K562 (cell line): ENCODE measurements at regions not wholly inside any gene's neighbourhood (a gene's known extent, or its start where the extent isn't known, plus 50 kb on each side); places are given as distances from the start of the nearest gene placed in this dataset.
A peak's percentile ranks its signal among the peaks of the same experiment; 100 is the strongest.

Source experiments
- ATAC-seq: fragments of 200-7000 bp; cut with Tn5 transposase; 3 replicates; pipeline ENCODE4 v1.9.1; 2020; ENCODE audit warnings: moderate library complexity
- BruUV-seq: library from RNA; stranded (reverse); fragments of 400-500 nt; replicated peaks from 2 replicates; lab custom pipeline; 2021; lab: Mats Ljungman, UMichigan
- CTCF ChIA-PET: fragments of 300-600 bp; formaldehyde crosslinking; extraction: SDS; loops from one replicate; lab custom pipeline; 2021; ENCODE audit warnings: low intra/inter-chr PET ratio; lab: Yijun Ruan, JAX
- POLR2A ChIA-PET: fragments of 300-600, 350-650 bp; sonication (Branson Sonifier 250); formaldehyde crosslinking; extraction: SDS; loops from one replicate; lab custom pipeline; 2021; ENCODE audit warnings: antibody characterized with exemption, inconsistent platforms; lab: Yijun Ruan, JAX
- DNase-seq, 4 experiments: peaks; one replicate each; pipeline versions ENCODE4 v3.0.0 to v3.0.0-alpha.2; 2011 to 2018; ENCODE audit warnings: low spot score in 3 of 4, mixed read lengths in 3 of 4; ENCODE audit errors: extremely low read depth in 1 of 4
- FAIRE-seq: peaks from 2 replicates; lab custom pipeline; 2011; peaks lifted over from hg19 to GRCh38; lab: Jason Lieb, UNC
- H2AFZ ChIP-seq: 2 replicates; pipeline ENCODE4 v1.6.0; 2011; ENCODE audit warnings: low read depth, low read length, control low read depth, inconsistent platforms
- H3K27ac ChIP-seq: fragments of 200-600 bp; 3 replicates; pipeline ENCODE4 v1.8.0; 2011; ENCODE audit warnings: low read depth, mild to moderate bottlenecking, control low read depth, inconsistent platforms, low read length, moderate library complexity, mixed read lengths; ENCODE audit errors: extremely low read depth
- H3K27me3 ChIP-seq, 2 experiments: fragments of 300-600 bp in 1 of 2; 2 replicates in 1 of 2; 3 replicates in 1 of 2; pipeline versions ENCODE4 v1.6.0 to v1.8.0; 2011; ENCODE audit warnings: inconsistent platforms in 2 of 2, low read length in 2 of 2, mild to moderate bottlenecking in 1 of 2, mixed read lengths in 1 of 2, moderate library complexity in 1 of 2; ENCODE audit not compliant: control insufficient read depth in 2 of 2, insufficient read depth in 2 of 2
- H3K36me3 ChIP-seq: fragments of 300-600 bp; 3 replicates; pipeline ENCODE4 v1.8.0; 2011; ENCODE audit warnings: mild to moderate bottlenecking, low read length, inconsistent platforms; ENCODE audit not compliant: control insufficient read depth, insufficient read depth
- H3K4me1 ChIP-seq, 2 experiments: fragments of 200-600 bp in 1 of 2; replicated peaks in 1 of 2; 2 replicates in 1 of 2; 3 replicates in 1 of 2; pipeline versions ENCODE4 v1.5.1 to v1.8.0; 2011; ENCODE audit warnings: inconsistent platforms in 2 of 2, low read length in 2 of 2, mild to moderate bottlenecking in 1 of 2, mixed read lengths in 1 of 2, moderate library complexity in 1 of 2; ENCODE audit not compliant: control insufficient read depth in 2 of 2, insufficient read depth in 2 of 2
- H3K4me2 ChIP-seq: 2 replicates; pipeline ENCODE4 v1.6.1; 2011; ENCODE audit warnings: low read length, control low read depth, inconsistent platforms, mixed read lengths; ENCODE audit not compliant: insufficient read depth
- H3K4me3 ChIP-seq: fragments of 200-600 bp; sonication (generic), shearing (Covaris generic); 2 replicates; pipeline ENCODE4 v1.5.1; 2016; ENCODE audit warnings: control low read depth, inconsistent platforms
- H3K79me2 ChIP-seq: fragments of 200-600 bp; 3 replicates; pipeline ENCODE4 v1.8.0; 2011; ENCODE audit warnings: low read length, inconsistent platforms; ENCODE audit not compliant: control insufficient read depth, insufficient read depth
- H3K9ac ChIP-seq, 2 experiments: 2 replicates each; pipeline versions ENCODE4 v1.6.0 to v1.6.1; 2011; ENCODE audit warnings: low read depth in 2 of 2, low read length in 2 of 2, control low read depth in 1 of 2, inconsistent platforms in 1 of 2, mild to moderate bottlenecking in 1 of 2, mixed read lengths in 1 of 2; ENCODE audit not compliant: insufficient read depth in 1 of 2
- H3K9me1 ChIP-seq: one replicate; pipeline ENCODE4 v1.6.0; 2011; ENCODE audit warnings: inconsistent platforms, mild to moderate bottlenecking, low read length, moderate library complexity; ENCODE audit not compliant: control insufficient read depth, insufficient read depth
- H3K9me3 ChIP-seq: replicated peaks from 2 replicates; pipeline ENCODE4 v1.5.1; 2011; ENCODE audit warnings: low read depth, low read length, inconsistent platforms; ENCODE audit not compliant: control insufficient read depth, insufficient read depth
- H4K20me1 ChIP-seq: replicated peaks from 2 replicates; pipeline ENCODE4 v1.6.1; 2011; ENCODE audit warnings: low read length, inconsistent platforms, mixed read lengths; ENCODE audit not compliant: control insufficient read depth, insufficient read depth
- HIVEP1 ChIP-seq: fragments of 250-450 bp; sonication (Bioruptor Pico); IDR thresholded peaks from 2 replicates; pipeline ENCODE4 v1.4.0; 2020; ENCODE audit warnings: mild to moderate bottlenecking
- RAD21 ChIP-seq, 2 experiments: fragments of 250-450 bp in 1 of 2; fragments of 450-650 bp in 1 of 2; sonication (Bioruptor Pico) in 1 of 2; formaldehyde crosslinking in 1 of 2; IDR thresholded peaks in 1 of 2; conservative IDR thresholded peaks in 1 of 2; 2 replicates each; pipeline versions ENCODE4 v1.4.0 to v1.8.0; 2020 to 2022; ENCODE audit warnings: mild to moderate bottlenecking in 2 of 2, moderate library complexity in 1 of 2
- ZC3H4 ChIP-seq: sonication (generic); formaldehyde crosslinking; IDR thresholded peaks from 2 replicates; pipeline ENCODE4 v1.9.0; 2021; ENCODE audit warnings: missing genetic modification reagents, borderline replicate concordance
- ZNF586 ChIP-seq: fragments of 450-650 bp; formaldehyde crosslinking; conservative IDR thresholded peaks from 2 replicates; pipeline ENCODE4 v1.4.0; 2020; ENCODE audit warnings: mild to moderate bottlenecking, moderate library complexity
- ZNF668 ChIP-seq: fragments of 250-450 bp; sonication (Bioruptor Pico); IDR thresholded peaks from 2 replicates; pipeline ENCODE4 v1.8.0; 2022; ENCODE audit warnings: mild to moderate bottlenecking, inconsistent platforms
- whole genome bisulfite sequencing: fragments of 100-300 bp; shearing (Covaris generic); methylation state at CpG from one replicate; pipeline ENCODE4 v1.1.6; 2016; ENCODE audit warnings: low coverage, mixed read lengths; ENCODE audit not compliant: insufficient coverage; ENCODE audit errors: missing lambda C conversion rate; 5-methylcytosine and 5-hydroxymethylcytosine counted together
- in situ Hi-C: fragments of 300-500 bp; cut with MboI; formaldehyde crosslinking; loops from 4 replicates; pipeline ENCODE4 v1.15.0; 2018; ENCODE audit warnings: inconsistent platforms, mixed read lengths
- intact Hi-C: fragments of 100-400 bp; cut with micrococcal nuclease; formaldehyde crosslinking; loops from 2 replicates; pipeline ENCODE4 v1.14.2; 2022
- TF ChIP-seq, protein P1 (sequence below): fragments of 250-450 bp; sonication (Bioruptor Pico); IDR thresholded peaks from 2 replicates; pipeline ENCODE4 v1.4.0; 2020; ENCODE audit warnings: mild to moderate bottlenecking, moderate library complexity
- TF ChIP-seq, protein P2 (sequence below), 3 experiments: IDR thresholded peaks in 2 of 3; conservative IDR thresholded peaks in 1 of 3; 2 replicates each; pipeline ENCODE4 v1.5.1; 2011 to 2012; ENCODE audit warnings: low read length in 3 of 3, mild to moderate bottlenecking in 3 of 3, control low read depth in 2 of 3, improper control_type of control experiment in 1 of 3, inconsistent platforms in 1 of 3, low read depth in 1 of 3, mixed read lengths in 1 of 3, moderate library complexity in 1 of 3; ENCODE audit not compliant: insufficient read depth in 2 of 3

GRCh38 chr3:177813322-177813721 is 616.0 kb upstream of the TBL1XR1 start:
- H3K9me3 ChIP-seq = no peaks in the 10 kb centered on the region
- no peak for TF ChIP-seq ZNF668
- no peak for TF ChIP-seq HIVEP1 (CRISPR knock-in tag)
- no peak for TF ChIP-seq ZNF586 (CRISPR knock-in tag)
- TF ChIP-seq, protein P1, sequence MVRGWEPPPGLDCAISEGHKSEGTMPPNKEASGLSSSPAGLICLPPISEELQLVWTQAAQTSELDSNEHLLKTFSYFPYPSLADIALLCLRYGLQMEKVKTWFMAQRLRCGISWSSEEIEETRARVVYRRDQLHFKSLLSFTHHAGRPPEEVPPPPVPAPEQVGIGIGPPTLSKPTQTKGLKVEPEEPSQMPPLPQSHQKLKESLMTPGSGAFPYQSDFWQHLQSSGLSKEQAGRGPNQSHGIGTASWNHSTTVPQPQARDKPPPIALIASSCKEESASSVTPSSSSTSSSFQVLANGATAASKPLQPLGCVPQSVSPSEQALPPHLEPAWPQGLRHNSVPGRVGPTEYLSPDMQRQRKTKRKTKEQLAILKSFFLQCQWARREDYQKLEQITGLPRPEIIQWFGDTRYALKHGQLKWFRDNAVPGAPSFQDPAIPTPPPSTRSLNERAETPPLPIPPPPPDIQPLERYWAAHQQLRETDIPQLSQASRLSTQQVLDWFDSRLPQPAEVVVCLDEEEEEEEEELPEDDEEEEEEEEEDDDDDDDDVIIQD (CRISPR knock-in tag) = no peak
- TF ChIP-seq, all 486 proteins: peak for 0
- intact Hi-C loops (no loop called here), in situ Hi-C loops (no loop called here)
- no peak for ATAC-seq
- H3K27ac ChIP-seq = no peak overlapping the region
- no peaks in the 10 kb centered on the region for H3K27me3 ChIP-seq
- H4K20me1 ChIP-seq = no peaks in the 10 kb centered on the region
- H3K9me1 ChIP-seq = no peaks in the 10 kb centered on the region
- WGBS = 5% methylated on average over 3 of the region's 3 CpGs
- no peak overlapping the region for H3K4me3 ChIP-seq
- no peak overlapping the region for H2AFZ ChIP-seq
- no peak overlapping the region for H3K4me2 ChIP-seq
- no peak for DNase-seq
- no peaks in the 10 kb centered on the region for H3K4me1 ChIP-seq
- FAIRE-seq = no peak
- H3K79me2 ChIP-seq = no peaks in the 10 kb centered on the region
- H3K36me3 ChIP-seq = no peaks in the 10 kb centered on the region
- BruUV-seq = no TSS peak
- POLR2A ChIA-PET = no interaction called here
- no peak overlapping the region for H3K9ac ChIP-seq
- CTCF ChIA-PET = no interaction called here

- Histone ChIP-seq H4K20me1 (no peaks in the 10 kb centered on the region), H3K4me1 (no peaks in the 10 kb centered on the region), H3K79me2 (no peaks in the 10 kb centered on the region), H3K4me3 (no peak overlapping the region), H3K27me3 (no peaks in the 10 kb centered on the region), H3K9ac (no peak overlapping the region), H2AFZ (peak overlapping the region; percentile 34; the same call in 1 of the 2 replicates), H3K9me1 (no peaks in the 10 kb centered on the region), H3K4me2 (no peak overlapping the region), H3K27ac (no peak overlapping the region), H3K36me3 (no peaks in the 10 kb centered on the region), H3K9me3 (no peaks in the 10 kb centered on the region)
- WGBS = 10% methylated on average over 6 of the region's 6 CpGs
- intact Hi-C loops (no loop called here), in situ Hi-C loops (no loop called here)
- peak; percentile 58; the same call in 1 of the 3 replicates for ATAC-seq
- BruUV-seq = no TSS peak
- TF ChIP-seq RAD21 (CRISPR knock-in tag; conservative IDR thresholded peaks at IDR 0.05 in 1 of 2, IDR thresholded peaks at IDR 0.05 in 1 of 2) = peak; percentile 19 to 41
- TF ChIP-seq, protein P2, sequence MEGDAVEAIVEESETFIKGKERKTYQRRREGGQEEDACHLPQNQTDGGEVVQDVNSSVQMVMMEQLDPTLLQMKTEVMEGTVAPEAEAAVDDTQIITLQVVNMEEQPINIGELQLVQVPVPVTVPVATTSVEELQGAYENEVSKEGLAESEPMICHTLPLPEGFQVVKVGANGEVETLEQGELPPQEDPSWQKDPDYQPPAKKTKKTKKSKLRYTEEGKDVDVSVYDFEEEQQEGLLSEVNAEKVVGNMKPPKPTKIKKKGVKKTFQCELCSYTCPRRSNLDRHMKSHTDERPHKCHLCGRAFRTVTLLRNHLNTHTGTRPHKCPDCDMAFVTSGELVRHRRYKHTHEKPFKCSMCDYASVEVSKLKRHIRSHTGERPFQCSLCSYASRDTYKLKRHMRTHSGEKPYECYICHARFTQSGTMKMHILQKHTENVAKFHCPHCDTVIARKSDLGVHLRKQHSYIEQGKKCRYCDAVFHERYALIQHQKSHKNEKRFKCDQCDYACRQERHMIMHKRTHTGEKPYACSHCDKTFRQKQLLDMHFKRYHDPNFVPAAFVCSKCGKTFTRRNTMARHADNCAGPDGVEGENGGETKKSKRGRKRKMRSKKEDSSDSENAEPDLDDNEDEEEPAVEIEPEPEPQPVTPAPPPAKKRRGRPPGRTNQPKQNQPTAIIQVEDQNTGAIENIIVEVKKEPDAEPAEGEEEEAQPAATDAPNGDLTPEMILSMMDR (IDR thresholded peaks at IDR 0.05 in 2 of 3, conservative IDR thresholded peaks at IDR 0.05 in 1 of 3; ENCODE audit: insufficient read depth in 2 of 3, low read depth in 1 of 3, low read length in 3 of 3) = peak in 2 of 3 experiments; percentile 13 to 34; a peak in 2 of 6 replicates
- no peak for TF ChIP-seq ZC3H4 (CRISPR knock-in tag)
- no peak for DNase-seq
- POLR2A ChIA-PET = no interaction called here
- FAIRE-seq = peak; percentile 6
- CTCF ChIA-PET = no interaction called here
Measured at GRCh38 chr3:177816667-177817208, 619.5 kb upstream of the TBL1XR1 start.
